ENCODE measurements at regions not wholly inside any gene's neighbourhood (a gene's known extent, or its start where the extent isn't known, plus 50 kb on each side); places are given as distances from the start of the nearest gene placed in this dataset.

GRCh38 chr12:30462249-30462648 is 233.4 kb downstream of the IPO8 start:
- Histone ChIP-seq H3K4me3 (no peak overlapping the region), H3K36me3 (no peaks in the 10 kb centered on the region), H3K9me3 (no peaks in the 10 kb centered on the region), H3K27ac (no peak overlapping the region), H3K4me1 (no peaks in the 10 kb centered on the region), H3K27me3 (no peaks in the 10 kb centered on the region)
- TF ChIP-seq POLR2A (IDR thresholded peaks at IDR 0.05), result no peak
- 83 to 100% methylated on average over 1 of the region's 1 CpG for WGBS, 2 donors (ENCODE audit: low coverage in 1 of 2)
- no peak for ATAC-seq

GRCh38 chr12:30461026-30461615 is 234.5 kb downstream of the IPO8 start:
- no peaks in the 10 kb centered on the region for H3K36me3 ChIP-seq
- H3K27ac ChIP-seq, result no peak overlapping the region
- no peaks in the 10 kb centered on the region for H3K9me3 ChIP-seq
- H3K4me3 ChIP-seq, result no peak overlapping the region
- no peaks in the 10 kb centered on the region for H3K4me1 ChIP-seq
- H3K27me3 ChIP-seq, result no peaks in the 10 kb centered on the region
- no peak for TF ChIP-seq POLR2AphosphoS5 (IDR thresholded peaks at IDR 0.05)
- TF ChIP-seq POLR2A (IDR thresholded peaks at IDR 0.05), result no peak
- TF ChIP-seq CTCF (IDR thresholded peaks at IDR 0.05), result no peak
- no peak for TF ChIP-seq EP300 (IDR thresholded peaks at IDR 0.05)
- ATAC-seq, result no peak

GRCh38 chr12:30458453-30458852 is 237.2 kb downstream of the IPO8 start:
- TF ChIP-seq CTCF (IDR thresholded peaks at IDR 0.05) (no peak), POLR2AphosphoS5 (IDR thresholded peaks at IDR 0.05) (no peak), EP300 (IDR thresholded peaks at IDR 0.05) (no peak), POLR2A (IDR thresholded peaks at IDR 0.05) (no peak)
- ATAC-seq, result no peak
- Histone ChIP-seq H3K4me3 (no peak overlapping the region), H3K36me3 (no peaks in the 10 kb centered on the region), H3K27ac (no peak overlapping the region), H3K9me3 (no peaks in the 10 kb centered on the region), H3K4me1 (no peaks in the 10 kb centered on the region), H3K27me3 (no peaks in the 10 kb centered on the region)
- WGBS, 2 donors (ENCODE audit: low coverage in 1 of 2), result 83% methylated on average over 1 to 3 of the region's 3 CpGs

GRCh38 chr12:30457621-30458289 is 237.9 kb downstream of the IPO8 start:
- no peaks in the 10 kb centered on the region for H3K27me3 ChIP-seq
- no peaks in the 10 kb centered on the region for H3K36me3 ChIP-seq
- ATAC-seq, result peak; percentile 78
- TF ChIP-seq CTCF (IDR thresholded peaks at IDR 0.05) (peak in 2 of 4 experiments; percentile 13 to 28), POLR2A (IDR thresholded peaks at IDR 0.05) (no peak), EP300 (IDR thresholded peaks at IDR 0.05) (no peak), POLR2AphosphoS5 (IDR thresholded peaks at IDR 0.05) (no peak)
- H3K4me3 ChIP-seq, result no peak overlapping the region
- no peaks in the 10 kb centered on the region for H3K4me1 ChIP-seq
- no peaks in the 10 kb centered on the region for H3K9me3 ChIP-seq
- H3K27ac ChIP-seq, result no peak overlapping the region
- WGBS, 2 donors (ENCODE audit: low coverage in 1 of 2), result 50 to 63% methylated on average over 3 of the region's 3 CpGs

GRCh38 chr12:30450872-30451271 is 244.8 kb downstream of the IPO8 start:
- Histone ChIP-seq H3K9me3 (peaks cover 0 to 23% (median 0%) of the 10 kb centered on the region in 3 donors), H3K27me3 (no peaks in the 10 kb centered on the region), H3K4me1 (no peaks in the 10 kb centered on the region), H3K27ac (no peak overlapping the region), H3K4me3 (no peak overlapping the region), H3K36me3 (no peaks in the 10 kb centered on the region)
- 81% methylated on average over 2 of the region's 2 CpGs; no CpG with 5 or more reads in 1 of the 2 donors for WGBS, 2 donors (ENCODE audit: low coverage in 1 of 2)
- TF ChIP-seq POLR2A (IDR thresholded peaks at IDR 0.05) (no peak), CTCF (IDR thresholded peaks at IDR 0.05) (no peak), EP300 (IDR thresholded peaks at IDR 0.05) (no peak)
- no peak for ATAC-seq

All from gastroesophageal sphincter (tissue), 4 donors.